Kidney tubule cell (primary cell): ENCODE measurements at regions not wholly inside any gene's neighbourhood (a gene's known extent, or its start where the extent isn't known, plus 50 kb on each side); places are given as distances from the start of the nearest gene placed in this dataset.

ENCODE experiments used
- DNase-seq: peaks from one replicate; pipeline ENCODE4 v3.0.0-alpha.2; 2018; ENCODE audit warnings: low spot score

- no peak for DNase-seq
Measured at GRCh38 chr4:166491635-166492034, 618.6 kb downstream of the TLL1 start.

GRCh38 chr4:166493924-166494345 is 620.9 kb downstream of the TLL1 start:
- DNase-seq: peak; percentile 57

- DNase-seq: no peak
Measured at GRCh38 chr4:166498546-166498945, 625.5 kb downstream of the TLL1 start.

- DNase-seq: no peak
Measured at GRCh38 chr4:166499820-166500219, 626.8 kb downstream of the TLL1 start.

- DNase-seq: peak; percentile 36
Measured at GRCh38 chr4:166501941-166502382, 628.9 kb downstream of the TLL1 start.

- DNase-seq: no peak
Measured at GRCh38 chr4:166502660-166503059, 629.6 kb downstream of the TLL1 start.

- no peak for DNase-seq
Measured at GRCh38 chr4:166506051-166506450, 633.0 kb downstream of the TLL1 start.

- DNase-seq: no peak
Measured at GRCh38 chr4:166512267-166512666, 639.2 kb downstream of the TLL1 start.

GRCh38 chr4:166518315-166518714 is 645.3 kb downstream of the TLL1 start:
- no peak for DNase-seq

GRCh38 chr4:166518776-166519175 is 645.7 kb downstream of the TLL1 start:
- no peak for DNase-seq

GRCh38 chr4:166519774-166520173 is 646.7 kb downstream of the TLL1 start:
- DNase-seq: no peak

GRCh38 chr4:166527500-166527899 is 654.5 kb downstream of the TLL1 start:
- DNase-seq: no peak

GRCh38 chr4:166531703-166532102 is 658.7 kb downstream of the TLL1 start:
- no peak for DNase-seq

- DNase-seq: no peak
Measured at GRCh38 chr4:166535865-166536264, 662.8 kb downstream of the TLL1 start.

GRCh38 chr4:166538491-166539005 is 665.5 kb downstream of the TLL1 start:
- DNase-seq: no peak

- no peak for DNase-seq
Measured at GRCh38 chr4:166546009-166546408, 673.0 kb downstream of the TLL1 start.

GRCh38 chr4:166577639-166578038 is 656.7 kb downstream of the SPOCK3 start:
- no peak for DNase-seq

GRCh38 chr4:166585491-166585890 is 648.8 kb downstream of the SPOCK3 start:
- no peak for DNase-seq

- peak; percentile 24 for DNase-seq
Measured at GRCh38 chr4:166594326-166594946, 639.9 kb downstream of the SPOCK3 start.

- DNase-seq: no peak
Measured at GRCh38 chr4:166600264-166600663, 634.0 kb downstream of the SPOCK3 start.

- DNase-seq: no peak
Measured at GRCh38 chr4:166602068-166602467, 632.2 kb downstream of the SPOCK3 start.

GRCh38 chr4:166622425-166622977 is 611.8 kb downstream of the SPOCK3 start:
- DNase-seq: no peak

GRCh38 chr4:166625018-166625637 is 609.2 kb downstream of the SPOCK3 start:
- no peak for DNase-seq
